ENCODE measurements at regions not wholly inside any gene's neighbourhood (a gene's known extent, or its start where the extent isn't known, plus 50 kb on each side); places are given as distances from the start of the nearest gene placed in this dataset.

DNA sequence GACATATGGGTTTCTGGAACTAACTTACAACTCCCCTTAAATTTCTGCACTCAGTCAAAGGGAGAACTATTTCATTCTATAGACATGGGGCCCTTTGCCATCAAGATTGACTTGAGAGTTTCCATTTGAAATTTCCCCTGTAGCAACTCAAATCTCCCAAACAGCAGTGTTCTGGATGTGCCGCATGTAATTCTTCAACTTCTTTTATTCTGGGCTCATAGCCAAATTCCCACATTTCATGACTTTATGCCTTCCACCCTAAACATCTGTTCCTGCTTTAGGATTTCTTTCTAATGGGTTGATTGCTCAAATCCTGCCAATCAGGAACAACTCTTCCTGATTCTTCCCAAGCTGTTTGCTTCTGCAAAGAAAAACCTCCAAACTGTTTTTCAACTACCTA is 336.0 kb downstream of the TBC1D4 start:
- TF ChIP-seq CTCF (IDR thresholded peaks at IDR 0.05) (no peak), EZH2 (IDR thresholded peaks at IDR 0.05) (no peak), EZH2phosphoT487 (IDR thresholded peaks at IDR 0.05) (no peak)

All from neural progenitor cell (in vitro differentiated cells).